Breast epithelium (tissue), 3 donors: ENCODE measurements at regions not wholly inside any gene's neighbourhood (a gene's known extent, or its start where the extent isn't known, plus 50 kb on each side); places are given as distances from the start of the nearest gene placed in this dataset.

Experiments used
- POLR2A ChIP-seq: fragments of 450-650 bp; IDR thresholded peaks from one replicate; pipeline ENCODE4 v1.6.1; 2016; ENCODE audit warnings: antibody characterized with exemption, mild to moderate bottlenecking, moderate library complexity
- TF ChIP-seq, protein P1 (sequence below), 3 donors: fragments of 450-650 bp; IDR thresholded peaks; one replicate each; pipeline ENCODE4 v1.5.1; 2016 to 2017; ENCODE audit warnings: antibody characterized with exemption in 3 of 3, mild to moderate bottlenecking in 3 of 3, moderate library complexity in 3 of 3

GRCh38 chr4:29972121-29972520, 748.0 kb upstream of the PCDH7 start:
- TF ChIP-seq POLR2A, result no peak
- TF ChIP-seq, protein P1, sequence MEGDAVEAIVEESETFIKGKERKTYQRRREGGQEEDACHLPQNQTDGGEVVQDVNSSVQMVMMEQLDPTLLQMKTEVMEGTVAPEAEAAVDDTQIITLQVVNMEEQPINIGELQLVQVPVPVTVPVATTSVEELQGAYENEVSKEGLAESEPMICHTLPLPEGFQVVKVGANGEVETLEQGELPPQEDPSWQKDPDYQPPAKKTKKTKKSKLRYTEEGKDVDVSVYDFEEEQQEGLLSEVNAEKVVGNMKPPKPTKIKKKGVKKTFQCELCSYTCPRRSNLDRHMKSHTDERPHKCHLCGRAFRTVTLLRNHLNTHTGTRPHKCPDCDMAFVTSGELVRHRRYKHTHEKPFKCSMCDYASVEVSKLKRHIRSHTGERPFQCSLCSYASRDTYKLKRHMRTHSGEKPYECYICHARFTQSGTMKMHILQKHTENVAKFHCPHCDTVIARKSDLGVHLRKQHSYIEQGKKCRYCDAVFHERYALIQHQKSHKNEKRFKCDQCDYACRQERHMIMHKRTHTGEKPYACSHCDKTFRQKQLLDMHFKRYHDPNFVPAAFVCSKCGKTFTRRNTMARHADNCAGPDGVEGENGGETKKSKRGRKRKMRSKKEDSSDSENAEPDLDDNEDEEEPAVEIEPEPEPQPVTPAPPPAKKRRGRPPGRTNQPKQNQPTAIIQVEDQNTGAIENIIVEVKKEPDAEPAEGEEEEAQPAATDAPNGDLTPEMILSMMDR (IDR thresholded peaks at IDR 0.05), result no peak
